A673 (cell line): ENCODE measurements at regions not wholly inside any gene's neighbourhood (a gene's known extent, or its start where the extent isn't known, plus 50 kb on each side); places are given as distances from the start of the nearest gene placed in this dataset.

Experiments
- BruUV-seq: library from RNA; stranded (reverse); fragments of 400-500 nt; replicated peaks from 2 replicates; lab custom pipeline; 2021; lab: Mats Ljungman, UMichigan
- CTCF ChIA-PET: fragments of 300-600 bp; sonication (Branson Sonifier 250); formaldehyde crosslinking; loops from one replicate; lab custom pipeline; 2022; ENCODE audit warnings: antibody characterized with exemption; lab: Charles Lee
- POLR2A ChIA-PET: fragments of 300-600 bp; sonication (Branson Sonifier 250); formaldehyde crosslinking; loops from one replicate; lab custom pipeline; 2022; ENCODE audit warnings: antibody characterized with exemption; ENCODE audit not compliant: low non-redundant PET; lab: Charles Lee
- DNase-seq: peaks from one replicate; pipeline ENCODE4 v3.0.0-alpha.2; 2015; ENCODE audit warnings: low spot score
- H3K27ac ChIP-seq: fragments of 200-600 bp; sonication (generic); 2 replicates; pipeline ENCODE4 v1.5.1; 2016; ENCODE audit warnings: mixed run types, low read depth, mild to moderate bottlenecking, mixed read lengths, antibody characterized with exemption, low read length; ENCODE audit not compliant: poor library complexity, severe bottlenecking
- H3K27me3 ChIP-seq: fragments of 200-600 bp; sonication (generic); replicated peaks from 2 replicates; pipeline ENCODE4 v1.6.1; 2017; ENCODE audit warnings: mixed run types, low read depth, mild to moderate bottlenecking, mixed read lengths, antibody characterized with exemption, low read length; ENCODE audit not compliant: insufficient read depth, poor library complexity
- H3K36me3 ChIP-seq: fragments of 200-600 bp; sonication (generic); 2 replicates; pipeline ENCODE4 v1.6.1; 2016; ENCODE audit warnings: mixed run types, mild to moderate bottlenecking, mixed read lengths, antibody characterized with exemption, low read length; ENCODE audit not compliant: insufficient read depth, poor library complexity, severe bottlenecking
- H3K4me1 ChIP-seq: fragments of 200-600 bp; sonication (generic); 2 replicates; pipeline ENCODE4 v1.6.1; 2017; ENCODE audit warnings: mixed run types, mild to moderate bottlenecking, mixed read lengths, antibody characterized with exemption, low read length; ENCODE audit not compliant: insufficient read depth, poor library complexity, severe bottlenecking
- H3K4me3 ChIP-seq: fragments of 200-600 bp; sonication (generic); 2 replicates; pipeline ENCODE4 v1.5.1; 2016; ENCODE audit warnings: low read depth, mixed run types, mild to moderate bottlenecking, mixed read lengths, low read length; ENCODE audit not compliant: poor library complexity, severe bottlenecking
- H3K9me3 ChIP-seq: fragments of 200-600 bp; sonication (generic); 2 replicates; pipeline ENCODE4 v1.6.1; 2016; ENCODE audit warnings: mixed run types, low read depth, mild to moderate bottlenecking, mixed read lengths, antibody characterized with exemption, low read length; ENCODE audit not compliant: poor library complexity, severe bottlenecking
- CTCF ChIP-seq: fragments of 300-800, 200-600 bp; sonication (generic); conservative IDR thresholded peaks from 2 replicates; pipeline ENCODE4 v1.5.1; 2017; ENCODE audit warnings: low read depth, mild to moderate bottlenecking, antibody characterized with exemption, low read length, moderate library complexity, mixed read lengths
- EZH2 ChIP-seq: fragments of 200-600 bp; sonication (generic); IDR thresholded peaks from 2 replicates; pipeline ENCODE4 v1.6.1; 2017; ENCODE audit warnings: borderline replicate concordance, low read depth, mild to moderate bottlenecking, mixed read lengths, antibody characterized with exemption, low read length; ENCODE audit not compliant: poor library complexity, severe bottlenecking
- intact Hi-C: fragments of 100-400 bp; cut with micrococcal nuclease; formaldehyde crosslinking; loops from one replicate; pipeline ENCODE4 v1.10.0; 2022; ENCODE audit not compliant: unreplicated experiment

GRCh38 chr9:73923796-73924195, 573.3 kb upstream of the RORB start:
- H3K27me3 ChIP-seq: no peaks in the 10 kb centered on the region
- CTCF ChIA-PET: no interaction called here
- no peak overlapping the region for H3K4me3 ChIP-seq
- H3K4me1 ChIP-seq: no peaks in the 10 kb centered on the region
- POLR2A ChIA-PET: no interaction called here
- H3K36me3 ChIP-seq: no peaks in the 10 kb centered on the region
- DNase-seq: no peak
- no peaks in the 10 kb centered on the region for H3K9me3 ChIP-seq
- TF ChIP-seq EZH2 (no peak), CTCF (no peak)
- intact Hi-C loops: no loop called here
- no peak overlapping the region for H3K27ac ChIP-seq
- no TSS peak for BruUV-seq

DNA sequence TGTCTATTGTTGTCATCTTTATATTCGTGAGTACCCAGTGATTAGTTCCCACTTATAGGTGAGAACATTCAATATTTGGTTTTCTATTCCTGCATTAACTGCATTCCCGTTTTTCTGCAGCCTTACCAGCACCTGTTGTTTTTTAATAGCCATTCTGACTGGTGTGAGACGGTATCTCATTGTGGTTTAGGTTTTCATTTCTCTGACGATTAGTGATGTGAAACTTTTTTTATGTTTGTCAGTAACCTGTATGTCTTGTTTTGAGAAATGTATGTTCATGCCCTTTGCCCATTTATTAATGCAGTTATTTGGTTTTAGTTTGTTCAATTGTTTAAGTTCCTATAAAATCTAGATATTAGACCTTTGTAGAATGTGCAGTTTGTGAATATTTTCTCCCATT, 546.0 kb upstream of the RORB start:
- no peak for TF ChIP-seq EZH2
- TF ChIP-seq CTCF: no peak
- no TSS peak for BruUV-seq
- intact Hi-C loops: no loop called here
- Histone ChIP-seq H3K9me3 (no peaks in the 10 kb centered on the region), H3K4me1 (no peaks in the 10 kb centered on the region), H3K4me3 (no peak overlapping the region), H3K27ac (no peak overlapping the region), H3K36me3 (no peaks in the 10 kb centered on the region), H3K27me3 (no peaks in the 10 kb centered on the region)
- POLR2A ChIA-PET: no interaction called here
- CTCF ChIA-PET: no interaction called here
- no peak for DNase-seq

GRCh38 chr9:73962792-73963191, 534.3 kb upstream of the RORB start:
- no peak overlapping the region for H3K27ac ChIP-seq
- TF ChIP-seq EZH2 (no peak), CTCF (no peak)
- H3K9me3 ChIP-seq: no peaks in the 10 kb centered on the region
- H3K36me3 ChIP-seq: no peaks in the 10 kb centered on the region
- H3K4me3 ChIP-seq: no peak overlapping the region
- intact Hi-C loops: no loop called here
- no TSS peak for BruUV-seq
- no peaks in the 10 kb centered on the region for H3K4me1 ChIP-seq
- no peaks in the 10 kb centered on the region for H3K27me3 ChIP-seq
- POLR2A ChIA-PET: no interaction called here
- CTCF ChIA-PET: no interaction called here
- no peak for DNase-seq
